NT2/D1 (cell line): ENCODE measurements at regions not wholly inside any gene's neighbourhood (a gene's known extent, or its start where the extent isn't known, plus 50 kb on each side); places are given as distances from the start of the nearest gene placed in this dataset.

Experiments used
- SUZ12 ChIP-seq: IDR thresholded peaks from 2 replicates; pipeline ENCODE4 v1.6.1; 2011; ENCODE audit not compliant: insufficient read length, insufficient read depth; ENCODE audit errors: extremely low read depth
- YY1 ChIP-seq: IDR thresholded peaks from 2 replicates; pipeline ENCODE4 v1.6.1; 2011; ENCODE audit not compliant: insufficient read length, insufficient read depth
- ZNF274 ChIP-seq: IDR thresholded peaks from 2 replicates; pipeline ENCODE4 v1.6.1; 2011; ENCODE audit warnings: mild to moderate bottlenecking, low read depth, low read length

GRCh38 chr18:66759050-66759828 lies 155.3 kb upstream of the CDH19 start:
- TF ChIP-seq YY1 (no peak), ZNF274 (no peak), SUZ12 (no peak)
